Muscle of arm (tissue), 1 donor: ENCODE measurements at regions not wholly inside any gene's neighbourhood (a gene's known extent, or its start where the extent isn't known, plus 50 kb on each side); places are given as distances from the start of the nearest gene placed in this dataset.
"Not testable (repeated sequence)": the region's sequence is repeated elsewhere in the genome, so short reads cannot be mapped to it uniquely, and the experiment has no call there.

ENCODE experiments used
- DNase-seq: peaks from one replicate; pipeline ENCODE4 v3.0.0-alpha.2; 2013

- DNase-seq = no peak
Observed at GRCh38 chr18:56488739-56489138, 149.7 kb downstream of the TXNL1 start.

- DNase-seq = no peak
Observed at GRCh38 chr18:56487801-56488200, 150.6 kb downstream of the TXNL1 start.

DNA sequence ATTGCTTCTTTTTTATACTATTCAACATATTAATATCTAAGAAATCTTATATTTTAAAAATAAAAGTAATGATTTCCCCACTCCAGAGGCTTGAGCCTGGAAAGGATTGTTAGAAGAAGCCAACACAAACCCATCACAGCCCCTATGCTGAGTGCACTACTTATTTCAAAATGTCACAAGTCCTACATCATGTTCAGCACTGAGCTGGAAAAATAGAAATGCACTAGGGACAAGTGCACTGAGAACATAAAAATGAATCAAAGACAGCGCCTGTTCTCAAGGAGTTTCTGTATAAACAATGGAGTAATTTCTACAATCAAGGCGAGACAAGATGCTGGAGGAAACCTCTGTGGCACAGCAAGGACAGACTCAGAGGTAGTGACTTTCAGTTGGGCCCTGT lies 155.0 kb downstream of the TXNL1 start:
- no peak for DNase-seq

GRCh38 chr18:56482813-56483212 lies 155.6 kb downstream of the TXNL1 start:
- not testable (repeated sequence) for DNase-seq

DNA sequence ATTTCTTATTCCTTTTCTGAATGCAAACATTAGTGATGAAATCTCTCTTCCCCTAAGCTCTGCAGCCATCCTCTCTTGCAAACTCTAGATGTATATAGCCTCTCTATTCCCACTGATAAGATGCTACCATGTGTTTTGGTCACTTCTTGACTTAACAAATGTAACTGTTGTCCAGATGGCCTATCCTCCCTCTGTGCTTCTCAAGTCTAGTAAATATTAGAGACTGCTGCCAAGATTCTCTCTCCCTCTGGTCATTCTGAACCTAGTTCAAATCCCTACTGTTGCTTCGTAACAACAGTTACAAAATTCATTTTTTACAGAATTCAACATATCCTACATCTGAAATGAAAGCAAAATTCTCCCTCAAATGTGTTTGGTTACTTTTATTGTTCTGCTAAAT lies 156.6 kb downstream of the TXNL1 start:
- peak; percentile 43 for DNase-seq

DNA sequence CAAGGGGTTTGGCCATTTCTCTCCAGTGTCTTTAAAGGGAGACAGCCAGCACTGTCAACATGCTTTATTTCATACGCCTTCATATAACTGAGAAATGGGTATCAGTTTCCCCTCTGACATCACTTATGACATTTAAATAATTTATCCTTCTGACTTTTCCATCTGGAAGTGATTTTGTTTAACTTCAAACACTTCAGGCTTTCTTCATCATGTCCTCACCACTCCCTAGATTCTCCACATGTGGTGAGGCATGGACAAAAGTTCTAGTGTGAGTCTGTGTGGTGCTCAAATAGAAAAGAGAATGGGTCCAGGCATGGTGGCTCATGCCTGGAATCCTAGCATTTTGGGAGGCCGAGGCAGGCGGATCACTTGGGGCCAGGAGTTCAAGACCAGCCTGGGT lies 158.6 kb downstream of the TXNL1 start:
- DNase-seq = no peak

DNA sequence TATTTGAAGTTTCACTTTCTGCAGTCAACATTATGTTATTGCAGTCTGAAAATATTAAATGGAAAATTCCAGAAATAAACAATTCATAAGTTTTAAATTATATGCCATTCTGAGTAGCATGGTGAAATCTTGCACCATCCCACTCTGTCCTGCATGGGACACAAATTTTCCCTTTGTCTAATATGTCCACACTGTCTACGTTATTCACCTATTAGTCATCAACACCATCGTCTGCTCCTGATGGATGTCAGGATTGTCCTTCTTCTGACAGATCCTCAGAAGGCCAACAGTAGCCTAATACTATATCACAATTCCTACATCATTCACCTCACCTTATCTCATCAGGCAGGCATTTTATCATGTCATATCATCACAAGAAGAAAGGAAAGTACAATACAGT lies 163.1 kb downstream of the TXNL1 start:
- DNase-seq = no peak

DNA sequence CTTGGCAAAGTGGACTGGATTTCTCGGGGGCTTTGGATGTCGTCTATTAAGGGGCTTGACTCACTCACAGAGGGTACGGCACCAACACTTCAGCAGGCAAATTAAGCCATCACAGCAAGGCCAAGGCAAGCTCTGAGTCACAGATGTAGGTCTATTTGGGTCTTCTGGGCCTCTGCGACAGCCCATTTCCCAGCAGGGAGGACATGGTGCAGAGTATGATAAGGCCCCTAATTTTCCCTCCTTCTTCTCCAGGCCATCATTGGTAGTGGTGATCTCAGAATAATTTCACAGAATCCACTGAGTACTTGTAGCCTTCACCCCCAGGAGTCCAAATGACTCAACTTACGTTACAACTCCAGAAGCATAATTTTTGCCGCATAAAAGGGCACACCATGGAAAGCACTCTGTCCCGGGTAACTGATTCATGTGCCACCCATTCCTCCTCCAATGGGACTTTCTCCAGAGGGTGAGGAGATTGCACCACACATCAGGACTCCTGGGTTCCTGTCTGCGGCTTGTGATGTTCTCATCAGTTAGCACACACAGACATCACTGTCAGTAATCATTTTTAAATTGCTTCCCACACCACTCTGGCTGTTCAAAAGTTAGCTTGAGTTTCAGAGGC lies 164.9 kb downstream of the TXNL1 start:
- DNase-seq = no peak

DNA sequence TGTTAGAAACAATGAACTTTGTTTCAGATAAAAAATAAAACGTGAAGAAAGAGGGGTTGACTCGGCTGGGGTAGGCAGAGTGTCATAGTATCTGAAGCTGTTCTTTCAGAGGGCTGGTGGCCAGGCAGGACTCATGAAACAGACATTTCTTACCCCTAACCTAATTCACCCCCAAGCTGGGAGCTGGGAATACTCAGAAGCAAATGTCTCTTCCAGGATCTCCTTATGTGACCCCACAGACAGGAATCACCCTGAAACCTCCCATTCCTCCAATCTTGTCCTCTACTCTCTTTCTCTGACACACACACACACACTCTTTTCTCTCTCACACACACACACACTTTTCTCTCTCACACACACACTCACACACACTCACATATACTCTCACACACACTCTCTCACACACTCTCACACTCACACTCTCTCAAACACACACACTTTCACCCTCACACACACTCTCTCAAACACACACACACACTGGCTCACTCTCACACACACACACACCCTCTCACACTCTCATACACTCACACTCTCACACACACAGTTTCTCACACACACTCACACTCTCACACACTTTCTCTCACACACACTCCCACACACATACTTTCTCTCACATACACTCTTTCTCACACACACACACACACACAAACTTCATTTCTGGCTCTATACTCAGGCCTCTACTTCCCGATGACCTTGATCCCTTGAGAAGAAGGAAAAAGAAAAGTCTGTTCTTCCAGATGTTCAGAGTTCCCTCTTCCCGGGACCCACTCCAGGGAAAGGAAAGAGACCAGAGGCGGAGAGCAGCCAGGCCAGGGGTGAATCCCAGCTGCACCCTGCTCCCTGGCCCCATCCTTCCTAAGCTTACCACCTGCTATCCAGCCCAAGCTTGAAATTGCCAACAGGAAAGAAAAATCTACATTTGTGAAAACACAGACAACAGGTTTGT lies 167.7 kb downstream of the TXNL1 start:
- peak; percentile 63 for DNase-seq

- DNase-seq = no peak
Observed at GRCh38 chr18:56469582-56469981, 168.8 kb downstream of the TXNL1 start.

GRCh38 chr18:56468396-56468795 lies 170.0 kb downstream of the TXNL1 start:
- DNase-seq = no peak

DNA sequence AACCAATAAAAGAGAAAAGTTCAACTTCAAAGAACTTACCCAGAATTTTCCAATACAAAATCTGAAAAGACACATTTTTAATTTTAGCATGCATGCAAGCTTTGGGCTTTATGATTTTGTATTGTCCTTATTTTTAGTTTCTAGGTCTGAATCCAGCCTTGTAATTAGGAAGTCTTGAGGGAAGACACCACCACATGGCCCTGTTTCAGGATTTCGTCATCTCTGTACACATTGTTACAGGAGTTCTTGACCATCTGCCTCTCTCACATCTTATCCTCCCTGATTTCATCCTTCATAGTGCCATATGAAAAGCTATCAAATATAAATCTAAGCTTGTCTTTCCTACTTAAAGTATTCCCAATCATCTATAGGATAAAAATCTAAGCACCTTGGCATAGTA lies 176.1 kb downstream of the TXNL1 start:
- no peak for DNase-seq

DNA sequence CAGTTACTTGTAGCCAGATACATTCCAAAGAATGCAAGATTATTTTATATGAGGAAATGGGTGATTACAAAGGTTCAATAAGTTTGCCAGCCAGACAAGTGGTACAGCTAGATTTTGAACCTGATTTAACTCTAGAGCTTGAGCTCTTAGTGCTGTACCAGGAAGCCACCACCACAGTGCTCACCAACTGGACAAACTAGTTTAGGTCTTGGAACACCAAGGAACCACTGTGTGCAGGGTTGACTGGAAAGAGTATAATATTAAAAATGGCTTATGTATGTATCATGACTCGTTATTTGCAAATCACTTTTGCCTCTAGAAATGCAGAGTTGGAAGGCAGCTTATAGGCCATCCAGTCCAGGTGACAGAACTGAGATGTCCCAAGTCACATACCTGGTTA lies 177.2 kb downstream of the TXNL1 start:
- DNase-seq = no peak

DNA sequence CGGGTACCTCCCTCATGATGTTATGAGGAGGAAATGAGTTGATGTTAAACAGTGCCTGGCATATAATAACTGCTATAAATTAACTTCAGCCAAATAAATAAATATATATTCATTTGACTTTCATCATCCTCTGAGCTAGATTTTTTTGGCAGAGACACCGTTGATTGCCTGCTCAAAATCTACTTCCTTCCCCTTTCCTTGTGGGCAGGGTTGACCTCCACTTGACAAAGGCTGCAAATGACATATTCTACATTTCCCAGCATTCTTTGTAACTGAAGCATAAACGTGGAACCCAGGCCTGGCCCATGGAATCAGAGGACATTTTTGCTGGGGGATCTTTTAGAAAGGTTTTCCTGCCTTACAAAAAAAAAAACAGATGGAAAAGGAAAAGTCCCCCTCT lies 177.8 kb downstream of the TXNL1 start:
- no peak for DNase-seq

- DNase-seq = peak; percentile 43
Observed at GRCh38 chr18:56458770-56459712, 179.4 kb downstream of the TXNL1 start.

- DNase-seq = no peak
Observed at GRCh38 chr18:56455874-56456273, 182.5 kb downstream of the TXNL1 start.

DNA sequence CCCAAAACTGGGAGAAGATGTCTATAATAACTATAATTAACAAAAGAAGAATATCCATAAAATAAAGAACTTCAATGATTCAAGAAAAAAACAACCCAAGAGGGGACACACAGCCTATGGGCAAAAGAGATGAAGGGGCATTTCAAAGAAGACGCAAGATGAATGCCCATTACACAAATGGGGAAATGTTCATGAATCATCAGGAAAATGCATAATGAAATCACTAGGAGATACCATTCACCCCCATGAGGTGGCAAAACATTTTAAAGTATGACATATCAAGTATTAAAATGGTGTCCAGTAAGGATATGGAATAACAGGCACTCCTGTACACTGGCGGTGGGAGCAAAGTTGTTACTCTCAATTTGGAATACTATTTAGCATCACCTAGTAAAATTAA lies 183.3 kb downstream of the TXNL1 start:
- DNase-seq = no peak

GRCh38 chr18:56453631-56454030 lies 184.8 kb downstream of the TXNL1 start:
- DNase-seq = no peak

- DNase-seq = no peak
Observed at GRCh38 chr18:56451188-56451587, 187.2 kb downstream of the TXNL1 start.

DNA sequence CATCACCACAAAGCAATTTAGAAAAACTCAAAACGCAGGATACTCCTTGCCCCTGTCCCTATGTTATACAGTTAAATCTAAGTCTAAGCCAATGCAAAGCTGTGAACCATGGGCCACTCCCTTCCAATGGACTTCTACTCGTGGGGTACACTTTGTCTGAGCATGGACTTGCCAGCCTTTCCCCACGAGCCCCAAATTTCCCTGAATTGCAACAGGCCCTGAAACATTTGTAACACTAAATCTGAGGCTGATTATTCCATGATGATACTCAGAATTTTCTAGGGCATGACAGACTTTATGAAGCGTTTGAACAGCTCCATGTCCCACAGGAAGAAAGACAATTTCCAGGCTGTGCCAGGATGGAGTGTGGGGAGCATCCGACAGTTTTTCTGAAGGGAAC lies 189.6 kb downstream of the TXNL1 start:
- no peak for DNase-seq

- no peak for DNase-seq
Observed at GRCh38 chr18:56445422-56445821, 193.0 kb downstream of the TXNL1 start.

GRCh38 chr18:56444201-56444600 lies 194.2 kb downstream of the TXNL1 start:
- no peak for DNase-seq
